ENCODE measurements at regions not wholly inside any gene's neighbourhood (a gene's known extent, or its start where the extent isn't known, plus 50 kb on each side); places are given as distances from the start of the nearest gene placed in this dataset.

DNA sequence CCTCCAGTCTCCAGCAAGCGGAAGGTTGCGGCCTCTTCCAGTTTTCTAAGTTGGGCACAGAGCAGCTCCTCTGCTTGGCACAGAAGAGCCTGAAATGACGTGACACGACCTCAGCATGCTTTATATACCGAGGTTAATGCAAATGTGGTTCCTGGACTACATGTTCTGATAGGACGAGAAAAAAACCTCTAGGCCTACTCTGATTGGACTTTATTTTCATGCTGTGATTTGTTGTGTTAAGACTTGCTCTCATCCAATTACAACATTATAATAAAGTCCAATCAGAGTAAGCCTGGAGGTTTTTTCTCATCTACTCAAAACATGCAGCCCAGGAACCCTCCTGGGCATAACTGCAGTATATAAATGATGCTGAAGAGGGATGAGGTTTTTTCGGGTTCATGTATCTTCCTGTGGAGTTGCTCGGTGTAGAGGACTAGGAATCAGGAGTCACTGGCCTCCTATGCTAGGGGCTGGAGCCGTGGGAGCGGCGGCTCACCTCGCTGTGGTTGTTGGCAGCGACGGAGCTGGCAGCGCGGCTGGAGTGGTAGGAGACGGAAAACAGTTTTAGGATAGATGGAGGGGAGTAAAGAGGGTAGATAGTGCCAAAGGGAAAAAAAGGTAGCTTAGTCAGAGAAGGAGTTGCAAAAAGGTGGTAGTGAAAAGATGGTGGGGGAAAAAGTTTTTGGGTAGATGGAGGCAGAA is 878.0 kb downstream of the KCNJ18 start (continued):
- TF ChIP-seq HMGXB4 (CRISPR knock-in tag; IDR thresholded peaks at IDR 0.05; ENCODE audit: borderline replicate concordance in 1 of 2, low read depth in 1 of 2) (no peak), ZNF407 (CRISPR knock-in tag; IDR thresholded peaks at IDR 0.05; ENCODE audit: not compliant biosample characterization) (no peak), ZNF101 (CRISPR knock-in tag; IDR thresholded peaks at IDR 0.05; ENCODE audit: borderline replicate concordance, low read depth) (no peak), ZNF709 (CRISPR knock-in tag; IDR thresholded peaks at IDR 0.05) (no peak), MTA3 (CRISPR knock-in tag; IDR thresholded peaks at IDR 0.05) (no peak)
- TF ChIP-seq, protein P1, sequence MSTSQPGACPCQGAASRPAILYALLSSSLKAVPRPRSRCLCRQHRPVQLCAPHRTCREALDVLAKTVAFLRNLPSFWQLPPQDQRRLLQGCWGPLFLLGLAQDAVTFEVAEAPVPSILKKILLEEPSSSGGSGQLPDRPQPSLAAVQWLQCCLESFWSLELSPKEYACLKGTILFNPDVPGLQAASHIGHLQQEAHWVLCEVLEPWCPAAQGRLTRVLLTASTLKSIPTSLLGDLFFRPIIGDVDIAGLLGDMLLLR (CRISPR knock-in tag; IDR thresholded peaks at IDR 0.05) = no peak
